Naive thymus-derived CD4-positive, alpha-beta T cell (primary cell): ENCODE measurements at regions not wholly inside any gene's neighbourhood (a gene's known extent, or its start where the extent isn't known, plus 50 kb on each side); places are given as distances from the start of the nearest gene placed in this dataset.

Source experiments
- ATAC-seq: fragments of 150-1000 bp; cut with Tn5 transposase; 2 replicates; pipeline ENCODE4 v1.10.0; 2021; ENCODE audit warnings: mild to moderate bottlenecking, moderate library complexity
- CTCF ChIA-PET: fragments of 350-600 bp; sonication (Branson Sonifier 250); formaldehyde crosslinking; loops from one replicate; lab custom pipeline; 2021; ENCODE audit warnings: antibody characterized with exemption; lab: Charles Lee
- POLR2A ChIA-PET: fragments of 350-600 bp; sonication (Branson Sonifier 250); formaldehyde crosslinking; loops from one replicate; lab custom pipeline; 2021; ENCODE audit warnings: antibody characterized with exemption, inconsistent platforms; lab: Charles Lee
- DNase-seq, 9 donors: peaks; one replicate each; pipeline versions ENCODE4 v3.0.0 to v3.0.0-alpha.2; 2020 to 2022; ENCODE audit warnings: mixed read lengths in 1 of 9
- H3K27ac ChIP-seq: one replicate; pipeline ENCODE4 v1.7.0; 2013; ENCODE audit warnings: mild to moderate bottlenecking, low read depth, low read length, moderate library complexity
- H3K27me3 ChIP-seq, 2 donors: one replicate each; pipeline ENCODE4 v1.7.0; 2013; ENCODE audit warnings: low read length in 2 of 2, mild to moderate bottlenecking in 2 of 2, moderate library complexity in 2 of 2; ENCODE audit not compliant: control insufficient read depth in 2 of 2, insufficient read depth in 2 of 2
- H3K36me3 ChIP-seq, 3 experiments: 1 replicate in 2 of 3; 2 replicates in 1 of 3; pipeline ENCODE4 v1.7.0; 2013; ENCODE audit warnings: low read length in 3 of 3, mild to moderate bottlenecking in 3 of 3, moderate library complexity in 1 of 3; ENCODE audit not compliant: insufficient read depth in 3 of 3, control insufficient read depth in 2 of 3
- H3K4me1 ChIP-seq, 2 donors: one replicate each; pipeline ENCODE4 v1.7.0; 2013; ENCODE audit warnings: low read length in 2 of 2, mild to moderate bottlenecking in 2 of 2, moderate library complexity in 1 of 2; ENCODE audit not compliant: control insufficient read depth in 2 of 2, insufficient read depth in 2 of 2
- H3K4me3 ChIP-seq: 2 replicates; pipeline ENCODE4 v1.7.0; 2013; ENCODE audit warnings: mild to moderate bottlenecking, low read length
- H3K9me3 ChIP-seq, 3 experiments: 1 replicate in 2 of 3; 2 replicates in 1 of 3; pipeline ENCODE4 v1.7.0; 2013; ENCODE audit warnings: low read length in 3 of 3; ENCODE audit not compliant: control insufficient read depth in 2 of 3
- H3K27ac Mint-ChIP-seq, 9 donors: one replicate each; pipeline ENCODE4 v1.8.0; 2020 to 2022; ENCODE audit warnings: mixed read lengths in 9 of 9, mild to moderate bottlenecking in 8 of 9, moderate library complexity in 5 of 9, inconsistent platforms in 2 of 9
- H3K27me3 Mint-ChIP-seq, 5 donors: one replicate each; pipeline ENCODE4 v1.8.0; 2021 to 2022; ENCODE audit warnings: mixed read lengths in 5 of 5, mild to moderate bottlenecking in 1 of 5
- H3K36me3 Mint-ChIP-seq, 5 donors: one replicate each; pipeline ENCODE4 v1.8.0; 2020 to 2022; ENCODE audit warnings: mixed read lengths in 5 of 5, mild to moderate bottlenecking in 3 of 5, inconsistent platforms in 1 of 5
- H3K4me1 Mint-ChIP-seq, 7 donors: one replicate each; pipeline ENCODE4 v1.8.0; 2020 to 2022; ENCODE audit warnings: mixed read lengths in 7 of 7, mild to moderate bottlenecking in 3 of 7, inconsistent platforms in 1 of 7
- H3K4me3 Mint-ChIP-seq, 10 donors: one replicate each; pipeline ENCODE4 v1.8.0; 2020 to 2022; ENCODE audit warnings: mild to moderate bottlenecking in 10 of 10, mixed read lengths in 10 of 10, moderate library complexity in 6 of 10, inconsistent platforms in 2 of 10
- H3K9me3 Mint-ChIP-seq, 11 donors: one replicate each; pipeline ENCODE4 v1.8.0; 2020 to 2022; ENCODE audit warnings: mixed read lengths in 11 of 11, mild to moderate bottlenecking in 4 of 11, inconsistent platforms in 1 of 11, moderate library complexity in 1 of 11
- intact Hi-C, 2 donors: fragments of 100-400 bp; cut with micrococcal nuclease; formaldehyde crosslinking; loops; one replicate each; pipeline ENCODE4 v1.15.1; 2023

DNA sequence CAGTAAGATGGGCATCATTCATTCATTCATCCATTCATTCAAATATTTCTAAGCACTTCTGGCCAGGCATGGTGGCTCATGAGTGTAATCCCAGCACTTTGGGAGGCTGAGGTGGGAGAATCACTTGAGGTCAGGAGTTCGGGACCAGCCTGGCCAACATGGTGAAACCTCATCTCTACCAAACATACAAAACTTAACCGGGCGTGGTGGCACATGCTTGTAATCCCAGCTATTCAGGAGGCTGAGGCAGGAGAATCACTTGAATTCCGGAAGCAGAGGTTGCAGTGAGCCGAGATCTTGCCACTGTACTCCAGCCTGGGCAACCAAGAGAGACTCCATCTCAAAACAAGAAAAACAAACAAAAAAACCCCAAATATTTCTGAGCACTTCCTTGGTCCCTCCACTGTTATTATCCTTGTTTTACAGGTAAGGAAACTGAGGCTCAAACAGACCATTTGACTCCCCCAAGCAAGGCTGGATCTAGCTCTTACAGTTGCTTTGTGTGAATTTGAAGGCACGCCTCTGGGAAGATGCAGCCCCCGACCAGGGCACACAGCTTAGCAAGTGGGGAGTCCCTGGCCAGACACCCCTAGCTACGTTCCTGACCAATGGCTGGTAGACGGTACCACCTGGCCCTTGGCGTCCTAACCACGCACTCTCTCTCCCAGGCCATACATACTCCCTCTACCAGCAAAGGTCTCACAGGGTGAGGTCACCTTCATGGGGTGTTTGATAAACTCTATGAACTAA, 50.6 kb upstream of the ODC1 start:
- Histone ChIP-seq H3K27me3 (no peaks in the 10 kb centered on the region), H3K4me1 (peaks cover 5 to 13% of the 10 kb centered on the region in 2 donors), H3K4me3 (no peak overlapping the region), H3K27ac (no peak overlapping the region), H3K36me3 (no peaks in the 10 kb centered on the region), H3K9me3 (no peaks in the 10 kb centered on the region)
- no peak overlapping the region for H3K4me3 Mint-ChIP-seq
- CTCF ChIA-PET, result no interaction called here
- peaks cover 0 to 9% (median 0%) of the 10 kb centered on the region in 7 donors for H3K4me1 Mint-ChIP-seq
- no peaks in the 10 kb centered on the region for H3K36me3 Mint-ChIP-seq
- H3K27ac Mint-ChIP-seq, result no peak overlapping the region
- ATAC-seq (no peak), DNase-seq (peak in 1 of 9 donors; percentile 16)
- H3K9me3 Mint-ChIP-seq, result peaks cover 0 to 1% (median 0%) of the 10 kb centered on the region in 11 donors
- H3K27me3 Mint-ChIP-seq, result peaks cover 5 to 38% (median 12%) of the 10 kb centered on the region in 5 donors
- POLR2A ChIA-PET, result no interaction called here
- intact Hi-C loops, result no loop called here
